HAP-1 (cell line): ENCODE measurements at regions not wholly inside any gene's neighbourhood (a gene's known extent, or its start where the extent isn't known, plus 50 kb on each side); places are given as distances from the start of the nearest gene placed in this dataset.
A peak's percentile ranks its signal among the peaks of the same experiment; 100 is the strongest.

ENCODE experiments used
- DNase-seq, 2 experiments: peaks; one replicate each; pipeline ENCODE4 v3.0.0-alpha.2; 2016 to 2020; ENCODE audit warnings: low spot score in 2 of 2
- H3K27me3 ChIP-seq: fragments of 250-450 bp; sonication (Bioruptor Pico); 2 replicates; pipeline ENCODE4 v1.5.1; 2020; ENCODE audit warnings: low read depth, mild to moderate bottlenecking, moderate library complexity
- H3K36me3 ChIP-seq: fragments of 250-450 bp; sonication (Bioruptor Pico); replicated peaks from 2 replicates; pipeline ENCODE4 v1.5.1; 2020; ENCODE audit warnings: mild to moderate bottlenecking
- H3K4me1 ChIP-seq: fragments of 250-450 bp; sonication (Bioruptor Pico); 2 replicates; pipeline ENCODE4 v1.5.1; 2020; ENCODE audit warnings: mild to moderate bottlenecking
- H3K4me3 ChIP-seq: fragments of 250-450 bp; sonication (Bioruptor Pico); 2 replicates; pipeline ENCODE4 v1.5.1; 2020; ENCODE audit warnings: mild to moderate bottlenecking, moderate library complexity
- H3K9me3 ChIP-seq: fragments of 250-450 bp; sonication (Bioruptor Pico); 2 replicates; pipeline ENCODE4 v1.5.1; 2020; ENCODE audit warnings: mild to moderate bottlenecking, moderate library complexity
- in situ Hi-C: fragments of 300-500 bp; cut with MboI; formaldehyde crosslinking; loops from 3 replicates; pipeline ENCODE4 v1.14.3; 2020; ENCODE audit warnings: low sequenced_read_pairs, inconsistent platforms, mixed read lengths

DNA sequence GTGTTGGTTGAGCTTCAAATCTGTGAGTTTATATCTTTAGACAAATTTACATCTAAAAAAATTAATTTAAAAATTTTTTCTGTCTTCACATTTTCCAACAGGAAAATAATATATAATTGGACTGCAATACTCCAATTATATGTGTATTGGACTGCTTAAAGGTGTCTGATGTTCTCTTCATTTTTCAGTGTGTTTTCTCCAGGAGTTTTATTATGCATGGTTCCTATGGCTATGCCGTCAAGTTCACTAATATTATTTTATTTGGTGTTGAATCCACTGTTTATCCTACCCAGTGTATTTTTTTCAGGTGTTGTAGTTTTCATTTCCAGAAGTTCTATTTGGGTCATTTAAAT is 62.1 kb upstream of the CTLA4 start:
- DNase-seq, result no peak
- Histone ChIP-seq H3K4me1 (no peaks in the 10 kb centered on the region), H3K9me3 (no peaks in the 10 kb centered on the region), H3K4me3 (no peak overlapping the region), H3K27me3 (no peaks in the 10 kb centered on the region), H3K36me3 (no peaks in the 10 kb centered on the region)
- in situ Hi-C loops, result loop anchor here (25.0 kb wide), 1 partner anchor 1218 kb away; no protein-coding TSS in a partner anchor

- Histone ChIP-seq H3K4me1 (no peaks in the 10 kb centered on the region), H3K4me3 (no peak overlapping the region), H3K9me3 (no peaks in the 10 kb centered on the region), H3K27me3 (no peaks in the 10 kb centered on the region), H3K36me3 (no peaks in the 10 kb centered on the region)
- no peak for DNase-seq
- in situ Hi-C loops, result loop anchor here (25.0 kb wide), 1 partner anchor 1219 kb away; no protein-coding TSS in a partner anchor
Measured at GRCh38 chr2:203806761-203807160, 60.8 kb upstream of the CTLA4 start.

DNA sequence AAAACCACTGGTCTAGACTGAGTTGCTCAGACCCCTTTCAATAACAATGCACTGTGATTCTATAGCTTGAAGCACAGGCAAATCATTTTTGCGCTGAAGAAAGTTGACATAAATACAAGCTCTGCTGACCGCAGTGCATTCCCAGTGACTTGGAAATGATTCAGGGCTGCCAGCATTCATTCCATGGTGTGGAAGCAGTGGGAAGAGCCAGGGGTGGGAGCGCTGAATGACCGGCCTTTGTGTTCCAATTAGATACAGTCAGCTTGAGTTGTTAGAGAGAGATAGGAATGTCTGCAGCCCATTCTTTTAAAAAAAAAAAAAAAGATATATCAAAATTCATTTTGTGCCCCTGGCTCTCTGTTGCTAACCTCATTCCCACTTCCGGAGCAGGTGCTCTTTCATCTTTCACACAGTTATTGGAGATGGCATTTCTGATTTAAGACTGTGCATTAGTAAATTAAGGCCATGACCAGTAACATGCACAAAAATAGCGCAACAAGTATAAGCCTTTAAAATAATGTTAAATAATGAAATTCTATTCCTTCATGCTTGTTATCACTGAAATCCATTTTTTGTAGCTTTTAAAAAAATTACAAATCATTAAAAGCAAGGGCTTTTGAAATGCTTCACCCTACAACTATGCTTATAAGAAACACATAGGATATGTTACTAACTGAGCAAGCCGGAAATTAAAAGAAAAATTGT is 59.4 kb upstream of the CTLA4 start:
- in situ Hi-C loops, result loop anchor here (25.0 kb wide), 1 partner anchor 1221 kb away; no protein-coding TSS in a partner anchor
- H3K9me3 ChIP-seq, result no peaks in the 10 kb centered on the region
- H3K4me1 ChIP-seq, result no peaks in the 10 kb centered on the region
- H3K27me3 ChIP-seq, result no peaks in the 10 kb centered on the region
- H3K36me3 ChIP-seq, result no peaks in the 10 kb centered on the region
- DNase-seq, result no peak
- H3K4me3 ChIP-seq, result no peak overlapping the region

DNA sequence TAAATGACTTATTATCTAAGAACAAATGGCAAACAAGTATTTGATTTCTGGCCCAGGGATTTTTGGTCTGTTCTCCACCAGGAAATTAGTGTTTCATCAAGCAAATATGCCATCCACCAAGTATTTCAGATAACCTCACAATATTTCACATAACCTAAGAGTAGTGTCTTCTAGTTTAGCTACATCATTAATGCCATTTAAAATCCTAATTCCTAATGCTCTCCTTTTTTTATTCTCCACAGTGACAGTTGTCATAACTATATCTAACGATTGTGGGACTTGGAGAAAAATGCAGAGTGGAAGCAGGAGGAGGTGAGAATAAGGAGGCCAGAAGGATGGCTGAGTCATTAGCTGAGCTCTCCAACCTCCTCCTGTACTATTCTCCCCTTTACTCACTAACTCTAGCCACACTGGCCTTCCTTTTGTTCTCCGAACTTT is 58.5 kb upstream of the CTLA4 start:
- H3K9me3 ChIP-seq, result no peaks in the 10 kb centered on the region
- H3K27me3 ChIP-seq, result no peaks in the 10 kb centered on the region
- H3K4me1 ChIP-seq, result no peaks in the 10 kb centered on the region
- H3K36me3 ChIP-seq, result no peaks in the 10 kb centered on the region
- DNase-seq, result no peak
- H3K4me3 ChIP-seq, result no peak overlapping the region
- in situ Hi-C loops, result loop anchor here (25.0 kb wide), 1 partner anchor 1222 kb away; no protein-coding TSS in a partner anchor

DNA sequence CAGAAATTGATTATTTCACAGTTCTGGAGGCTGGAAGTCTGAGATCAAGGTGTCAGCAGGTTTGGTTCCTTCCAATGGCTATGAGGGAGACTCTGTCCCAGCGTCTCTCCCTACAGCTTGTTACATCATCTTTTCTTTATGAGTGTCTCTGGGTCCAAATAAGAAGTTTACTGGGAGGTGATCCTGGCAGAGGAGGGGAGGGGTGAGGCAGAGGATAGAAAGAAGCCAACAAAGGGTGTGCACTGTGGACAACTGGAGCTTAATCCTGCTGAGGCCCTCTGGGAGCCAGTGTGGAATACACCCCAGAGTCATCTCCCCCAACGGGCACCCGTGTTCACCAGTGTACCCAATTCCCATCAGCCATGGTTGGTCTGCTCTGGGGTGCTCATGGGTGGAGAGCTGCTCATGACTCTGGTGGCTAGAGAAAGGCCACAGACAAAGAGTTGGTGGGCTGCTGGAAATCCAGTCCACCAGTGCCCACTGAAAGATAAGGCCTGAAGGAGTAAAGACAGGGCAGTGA is 57.5 kb upstream of the CTLA4 start:
- H3K27me3 ChIP-seq, result no peaks in the 10 kb centered on the region
- no peaks in the 10 kb centered on the region for H3K9me3 ChIP-seq
- H3K4me1 ChIP-seq, result no peaks in the 10 kb centered on the region; the same call in 1 of the 2 replicates
- no peaks in the 10 kb centered on the region for H3K36me3 ChIP-seq
- in situ Hi-C loops, result loop anchor here (25.0 kb wide), 1 partner anchor 1223 kb away; no protein-coding TSS in a partner anchor
- no peak overlapping the region for H3K4me3 ChIP-seq
- DNase-seq, result no peak

GRCh38 chr2:203811491-203812221 is 55.9 kb upstream of the CTLA4 start:
- in situ Hi-C loops, result loop anchor here (25.0 kb wide), 1 partner anchor 1224 kb away; no protein-coding TSS in a partner anchor
- H3K36me3 ChIP-seq, result no peaks in the 10 kb centered on the region
- no peak overlapping the region for H3K4me3 ChIP-seq
- no peaks in the 10 kb centered on the region; the same call in 1 of the 2 replicates for H3K4me1 ChIP-seq
- DNase-seq, result no peak
- H3K9me3 ChIP-seq, result no peaks in the 10 kb centered on the region
- H3K27me3 ChIP-seq, result peaks cover 7% of the 10 kb centered on the region; the same call in 1 of the 2 replicates

GRCh38 chr2:203812294-203813221 is 55.0 kb upstream of the CTLA4 start:
- in situ Hi-C loops, result loop anchor here (25.0 kb wide), 1 partner anchor 1225 kb away; no protein-coding TSS in a partner anchor
- no peak for DNase-seq

DNA sequence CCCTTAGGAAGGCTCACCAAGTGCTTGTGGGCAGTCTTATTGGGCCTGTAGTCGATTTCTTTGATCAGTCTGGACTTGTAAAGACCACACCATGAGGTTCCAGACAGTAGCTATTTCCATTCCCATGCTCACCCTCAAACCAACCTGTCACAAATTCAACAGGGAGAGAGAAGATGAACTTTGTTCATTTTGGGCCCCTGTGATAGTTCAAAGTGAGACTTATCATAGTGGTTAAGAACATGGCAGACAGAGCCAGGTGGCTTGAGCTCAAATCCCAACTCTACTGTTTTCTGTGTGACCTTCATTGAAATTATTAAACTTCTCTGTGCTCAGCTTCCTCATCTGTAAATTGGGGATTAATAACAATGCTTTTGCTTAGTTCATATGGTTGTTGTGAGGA is 53.9 kb upstream of the CTLA4 start:
- H3K4me3 ChIP-seq, result no peak overlapping the region
- no peaks in the 10 kb centered on the region for H3K9me3 ChIP-seq
- DNase-seq, result no peak
- H3K4me1 ChIP-seq, result no peaks in the 10 kb centered on the region; the same call in 1 of the 2 replicates
- H3K27me3 ChIP-seq, result peaks cover 10% of the 10 kb centered on the region; the same call in 1 of the 2 replicates
- in situ Hi-C loops, result loop anchor here (25.0 kb wide), 1 partner anchor 1226 kb away; no protein-coding TSS in a partner anchor
- no peaks in the 10 kb centered on the region for H3K36me3 ChIP-seq

More at GRCh38 chr2:203812294-203813221, 55.0 kb upstream of the CTLA4 start:
- Histone ChIP-seq H3K4me3 (no peak overlapping the region), H3K36me3 (no peaks in the 10 kb centered on the region), H3K27me3 (peaks cover 10% of the 10 kb centered on the region; the same call in 1 of the 2 replicates), H3K4me1 (no peaks in the 10 kb centered on the region; the same call in 1 of the 2 replicates), H3K9me3 (no peaks in the 10 kb centered on the region)

- in situ Hi-C loops, result loop anchor here (25.0 kb wide), 1 partner anchor 1228 kb away; no protein-coding TSS in a partner anchor
- H3K4me1 ChIP-seq, result no peaks in the 10 kb centered on the region; the same call in 1 of the 2 replicates
- H3K27me3 ChIP-seq, result peaks cover 10% of the 10 kb centered on the region; the same call in 1 of the 2 replicates
- H3K4me3 ChIP-seq, result no peak overlapping the region
- peak; percentile 59 to 77 for DNase-seq
- H3K36me3 ChIP-seq, result no peaks in the 10 kb centered on the region
- H3K9me3 ChIP-seq, result no peaks in the 10 kb centered on the region
Measured at GRCh38 chr2:203814661-203815540, 52.7 kb upstream of the CTLA4 start.

DNA sequence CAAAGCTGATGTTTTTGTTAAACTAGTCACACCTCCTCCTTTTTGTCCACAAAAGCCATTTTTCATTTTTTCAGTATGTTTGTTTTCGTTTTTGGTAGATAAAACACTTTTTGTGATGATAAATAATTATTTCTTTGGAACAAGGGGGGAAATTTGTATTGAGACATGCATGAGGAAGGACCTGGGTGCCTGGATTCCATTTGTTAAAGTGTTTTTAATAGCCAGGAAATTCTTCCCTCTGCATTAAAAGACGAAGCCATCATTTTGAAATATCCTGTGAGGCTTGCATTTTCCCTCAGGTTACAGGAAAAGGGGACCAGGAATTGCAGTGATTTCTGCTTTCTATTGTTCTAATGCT is 52.1 kb upstream of the CTLA4 start:
- DNase-seq, result no peak
- peaks cover 10% of the 10 kb centered on the region; the same call in 1 of the 2 replicates for H3K27me3 ChIP-seq
- H3K36me3 ChIP-seq, result no peaks in the 10 kb centered on the region
- H3K9me3 ChIP-seq, result no peaks in the 10 kb centered on the region
- H3K4me3 ChIP-seq, result no peak overlapping the region
- H3K4me1 ChIP-seq, result no peaks in the 10 kb centered on the region; the same call in 1 of the 2 replicates
- in situ Hi-C loops, result loop anchor here (25.0 kb wide), 1 partner anchor 1228 kb away; no protein-coding TSS in a partner anchor

DNA sequence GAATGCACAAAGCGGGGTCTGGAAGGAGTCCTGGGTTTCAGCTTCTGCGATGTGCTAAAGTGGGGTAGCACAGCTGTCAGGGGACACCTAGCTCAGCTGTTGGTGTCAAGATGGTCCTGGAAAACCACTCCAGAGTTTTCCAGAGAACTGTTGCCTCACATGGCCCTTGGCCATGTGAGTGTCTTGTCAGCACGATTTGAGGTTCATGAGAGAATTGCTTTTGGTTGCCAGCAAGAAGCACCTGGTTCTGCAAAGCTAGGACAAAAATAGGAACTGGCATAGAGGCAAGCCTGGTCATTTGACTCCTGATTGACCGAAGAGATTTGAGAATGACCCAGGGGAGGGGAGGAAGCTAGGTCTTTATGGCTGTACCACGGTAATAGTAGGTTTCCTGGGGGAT is 50.4 kb upstream of the CTLA4 start:
- Histone ChIP-seq H3K36me3 (no peaks in the 10 kb centered on the region), H3K9me3 (no peaks in the 10 kb centered on the region), H3K27me3 (peaks cover 10% of the 10 kb centered on the region; the same call in 1 of the 2 replicates), H3K4me1 (no peaks in the 10 kb centered on the region; the same call in 1 of the 2 replicates), H3K4me3 (no peak overlapping the region)
- in situ Hi-C loops, result loop anchor here (25.0 kb wide), 1 partner anchor 1230 kb away; no protein-coding TSS in a partner anchor
- DNase-seq, result no peak
